ENCODE measurements at regions not wholly inside any gene's neighbourhood (a gene's known extent, or its start where the extent isn't known, plus 50 kb on each side); places are given as distances from the start of the nearest gene placed in this dataset.
"Not testable (repeated sequence)": the region's sequence is repeated elsewhere in the genome, so short reads cannot be mapped to it uniquely, and the experiment has no call there.

GRCh38 chr1:78203410-78203982 is 157.7 kb downstream of the GIPC2 start:
- DNase-seq: not testable (repeated sequence)

DNA sequence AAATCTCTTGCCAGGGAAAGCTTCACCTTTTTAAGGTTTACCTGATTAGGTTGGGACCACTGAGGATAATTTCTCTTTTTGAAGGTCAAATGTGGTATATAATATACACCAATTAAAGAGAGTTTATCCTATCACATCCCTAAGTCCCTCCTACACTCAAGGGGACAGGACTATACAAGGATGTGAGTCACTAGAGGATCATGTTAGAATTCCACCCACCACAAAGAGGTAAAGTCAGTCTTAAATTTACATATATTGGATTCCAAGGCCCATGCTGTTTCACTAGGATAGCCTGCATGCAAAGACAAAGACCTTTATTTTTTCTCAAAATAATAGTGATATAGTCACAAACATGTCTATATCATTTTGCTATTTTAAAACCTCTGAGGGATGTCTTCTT is 164.4 kb downstream of the GIPC2 start:
- no peak for DNase-seq

DNA sequence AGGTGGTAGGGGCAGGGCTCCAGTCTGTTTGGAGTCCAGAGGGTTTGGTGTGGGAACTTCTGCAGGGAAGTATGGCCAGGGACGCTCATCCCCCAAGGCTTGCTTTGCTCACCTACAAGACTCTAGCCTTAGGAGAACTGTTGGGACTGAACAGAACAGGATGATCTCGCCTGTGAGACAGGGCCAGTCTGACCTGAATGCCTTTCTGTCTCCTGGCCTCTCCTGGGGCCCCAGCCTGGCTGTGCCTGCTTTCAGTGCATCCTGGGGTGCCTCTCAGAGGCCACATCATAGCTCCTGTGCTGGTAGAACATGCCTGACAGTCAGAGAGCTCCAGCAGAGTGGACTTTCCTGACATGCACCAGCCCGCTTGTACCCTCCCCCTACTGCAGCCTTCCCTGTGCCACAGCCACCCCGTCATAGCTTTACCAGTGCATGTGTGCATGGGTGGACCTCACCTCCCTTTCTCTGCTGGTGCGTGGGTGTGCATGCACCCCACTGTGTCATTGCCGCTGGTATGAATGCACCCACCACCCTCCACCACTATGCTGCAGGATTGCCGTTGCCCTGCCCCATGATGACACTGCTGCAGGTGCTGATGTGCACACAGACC is 165.8 kb downstream of the GIPC2 start:
- no peak for DNase-seq

DNA sequence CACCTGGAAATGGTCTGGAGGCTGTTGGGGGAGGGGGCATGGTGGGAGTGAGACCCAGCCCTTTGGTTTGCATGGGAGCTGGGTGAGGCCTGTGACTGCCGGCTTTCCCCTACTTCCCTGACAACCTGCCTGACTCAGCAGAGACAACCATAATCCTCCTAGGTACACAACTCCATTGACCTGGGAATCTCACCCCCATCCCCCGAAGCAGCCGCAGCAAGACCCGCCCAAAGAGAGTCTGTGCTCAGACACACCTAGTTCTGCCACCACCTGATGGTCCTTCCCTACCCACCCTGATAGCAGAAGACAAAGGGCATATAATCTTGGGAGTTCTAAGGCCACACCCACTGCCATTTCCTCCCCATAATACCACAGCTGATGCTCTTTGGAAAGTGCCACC is 168.6 kb downstream of the GIPC2 start:
- DNase-seq: no peak

DNA sequence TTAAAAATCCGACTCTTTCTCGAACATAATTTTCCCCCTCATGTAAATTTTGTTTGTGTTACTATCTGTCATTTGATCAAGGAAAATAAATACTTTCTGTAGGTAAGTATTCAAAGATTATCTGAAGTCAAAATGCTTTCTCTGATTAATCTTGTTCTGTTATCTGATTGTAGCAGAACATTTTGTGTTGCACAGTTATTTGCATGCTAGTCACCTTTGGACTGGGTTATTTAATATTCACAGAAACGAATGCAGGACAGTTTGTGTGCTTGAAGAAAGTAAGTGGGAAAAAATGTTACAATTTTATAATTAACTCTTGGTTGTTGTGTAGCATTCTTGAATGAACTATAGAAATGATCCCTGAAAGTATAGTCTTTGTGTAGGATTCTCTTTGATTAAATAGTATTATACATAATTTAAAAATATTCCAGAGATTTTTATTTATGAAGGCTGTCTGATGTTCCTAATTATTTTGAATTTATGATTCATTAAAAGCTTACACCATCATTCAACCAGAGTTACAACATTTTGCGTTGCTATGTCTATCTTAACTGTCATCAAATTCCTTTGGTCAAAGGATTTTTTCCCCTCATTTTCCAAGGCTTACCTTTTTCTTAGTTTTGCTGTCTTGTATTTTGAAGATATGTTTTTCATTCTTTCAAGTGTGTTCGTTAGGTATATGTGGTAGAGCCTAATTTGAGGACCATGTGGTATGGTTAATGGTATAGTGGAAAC is 176.6 kb downstream of the GIPC2 start:
- DNase-seq: no peak

GRCh38 chr1:78222960-78223358 is 177.2 kb downstream of the GIPC2 start:
- DNase-seq: no peak

- DNase-seq: no peak
Observed at GRCh38 chr1:78223417-78224215, 177.8 kb downstream of the GIPC2 start.

DNA sequence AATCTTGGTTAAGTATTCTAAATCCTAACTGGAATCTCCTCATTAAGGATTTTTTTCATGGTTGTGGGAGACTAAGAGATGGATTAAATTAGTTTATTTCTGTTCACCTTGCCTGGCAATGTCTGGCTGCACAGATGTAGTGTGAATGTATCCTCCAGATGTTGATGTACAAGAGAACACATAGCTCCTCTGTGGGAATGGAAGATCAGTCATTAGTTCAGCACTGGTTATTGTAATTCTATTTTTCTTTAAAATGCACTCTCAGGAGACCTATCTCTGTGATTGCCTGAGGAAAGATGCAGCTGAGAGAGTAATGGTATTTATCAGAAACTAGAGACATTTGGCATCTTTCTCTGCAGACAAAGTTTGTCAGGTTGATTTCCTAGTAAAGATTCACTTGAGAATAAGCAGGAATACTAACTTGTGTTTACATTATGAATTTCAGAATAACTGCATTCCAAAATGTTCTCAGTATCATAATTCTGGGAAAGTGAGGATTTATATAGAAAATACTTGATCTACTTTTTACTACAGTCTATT is 178.6 kb downstream of the GIPC2 start:
- DNase-seq: no peak

DNA sequence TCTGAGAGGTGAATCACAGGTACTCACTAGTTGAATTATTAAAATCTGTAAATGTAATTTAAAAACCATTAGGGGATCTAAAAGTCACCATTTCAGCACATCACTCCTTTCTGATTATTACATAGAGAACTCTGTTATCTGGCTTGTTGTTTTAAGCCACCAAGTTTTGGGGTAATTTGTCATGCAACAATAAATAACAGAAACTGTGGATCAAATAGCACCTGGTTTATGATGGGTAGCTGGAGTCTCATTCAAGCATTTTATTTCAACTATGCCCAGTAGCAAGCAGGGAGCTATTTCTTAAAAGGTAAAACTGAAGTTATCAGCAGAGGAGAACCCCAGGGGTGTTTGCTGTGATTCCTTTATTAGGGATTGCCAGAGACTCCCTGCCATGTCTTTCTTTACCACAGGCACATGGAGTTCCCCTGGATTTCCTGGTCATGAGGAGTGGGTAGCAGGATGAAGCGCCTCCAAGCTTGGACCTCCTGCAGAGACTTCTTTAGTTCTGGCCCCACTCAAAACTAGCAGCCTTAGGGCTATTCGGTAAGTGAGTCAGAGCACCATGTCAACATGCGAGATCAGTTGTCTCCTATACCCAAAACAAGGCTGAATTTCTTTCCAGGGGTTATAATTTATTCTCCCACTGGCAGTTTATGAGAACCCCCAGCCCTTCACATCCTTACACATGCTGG is 179.2 kb downstream of the GIPC2 start:
- DNase-seq: no peak

GRCh38 chr1:78226784-78227183 is 181.0 kb downstream of the GIPC2 start:
- DNase-seq: no peak

GRCh38 chr1:78227705-78228635 is 182.2 kb downstream of the GIPC2 start:
- DNase-seq: no peak

- DNase-seq: no peak
Observed at GRCh38 chr1:78229344-78229743, 183.6 kb downstream of the GIPC2 start.

DNA sequence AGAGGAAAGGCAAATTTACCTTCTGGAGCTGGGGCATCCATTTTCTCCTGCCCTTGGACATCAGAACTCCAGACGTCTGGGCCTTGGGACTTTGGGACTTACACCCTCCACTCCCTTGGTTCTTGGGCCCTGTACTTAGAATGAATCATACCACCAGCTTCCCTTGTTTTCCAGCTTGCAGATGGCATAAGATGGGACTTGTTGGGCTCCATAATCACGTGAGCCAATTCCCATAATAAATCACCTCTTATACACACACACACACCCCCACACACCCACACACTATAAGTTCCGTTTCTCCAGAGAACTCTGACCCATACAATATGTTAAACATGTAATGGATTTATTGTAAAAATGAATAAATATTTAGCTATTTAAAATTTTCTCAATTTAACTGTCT is 185.7 kb downstream of the GIPC2 start:
- no peak for DNase-seq

- no peak for DNase-seq
Observed at GRCh38 chr1:78231894-78232293, 186.1 kb downstream of the GIPC2 start.

- no peak for DNase-seq
Observed at GRCh38 chr1:78232630-78233029, 186.9 kb downstream of the GIPC2 start.

- peak in 1 of 56 donors; percentile 6 for DNase-seq
Observed at GRCh38 chr1:78234496-78234895, 188.7 kb downstream of the GIPC2 start.

GRCh38 chr1:78236716-78237115 is 190.9 kb downstream of the GIPC2 start:
- no peak for DNase-seq

GRCh38 chr1:78237364-78237916 is 191.7 kb downstream of the GIPC2 start:
- no peak for DNase-seq

- DNase-seq: no peak
Observed at GRCh38 chr1:78240191-78240590, 194.4 kb downstream of the GIPC2 start.

GRCh38 chr1:78240755-78241154 is 195.0 kb downstream of the GIPC2 start:
- DNase-seq: no peak
